GM19240 (cell line): ENCODE measurements at regions not wholly inside any gene's neighbourhood (a gene's known extent, or its start where the extent isn't known, plus 50 kb on each side); places are given as distances from the start of the nearest gene placed in this dataset.

Experiments used
- DNase-seq: peaks from one replicate; pipeline ENCODE4 v3.0.0; 2011; ENCODE audit warnings: low spot score; ENCODE audit not compliant: insufficient read length

DNA sequence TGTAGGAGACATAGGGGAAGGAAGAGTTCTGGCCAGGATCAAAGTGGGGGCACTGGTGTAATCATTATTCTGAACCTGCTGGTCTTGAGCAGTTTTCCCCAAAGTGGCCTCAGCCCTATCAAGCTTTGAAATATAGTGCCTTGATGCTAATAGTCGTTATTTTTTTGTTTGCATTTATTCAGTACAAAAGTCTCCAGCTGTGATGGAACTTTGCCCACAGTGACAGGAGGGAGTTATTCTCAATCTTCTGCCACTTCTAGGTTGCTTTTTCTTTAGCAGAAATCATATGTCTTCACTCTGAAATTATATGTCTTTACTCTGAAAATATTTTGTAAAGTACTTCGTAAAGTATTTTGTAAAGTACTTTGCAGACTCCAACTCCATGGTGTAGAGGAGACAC, 93.1 kb downstream of the FAT3 start:
- DNase-seq: no peak

DNA sequence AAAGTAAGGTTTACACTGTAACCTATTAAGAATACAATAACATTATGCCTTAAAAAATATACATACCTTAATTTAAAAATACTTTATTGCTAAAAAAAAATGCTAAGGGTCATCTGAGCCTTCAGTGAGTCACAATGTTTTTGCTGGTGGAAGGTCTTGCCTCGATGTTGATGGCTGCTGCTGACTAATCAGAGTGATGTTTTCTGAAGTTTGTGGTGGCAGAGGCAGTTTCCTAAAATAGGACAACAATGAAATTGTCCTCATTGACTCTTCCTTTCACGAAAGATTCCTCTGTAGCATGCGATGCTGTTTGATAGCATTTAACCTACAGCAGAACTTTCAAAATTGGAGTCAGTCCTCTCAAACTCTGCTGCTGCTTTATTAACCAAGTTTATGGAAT, 97.6 kb downstream of the FAT3 start:
- no peak for DNase-seq

DNA sequence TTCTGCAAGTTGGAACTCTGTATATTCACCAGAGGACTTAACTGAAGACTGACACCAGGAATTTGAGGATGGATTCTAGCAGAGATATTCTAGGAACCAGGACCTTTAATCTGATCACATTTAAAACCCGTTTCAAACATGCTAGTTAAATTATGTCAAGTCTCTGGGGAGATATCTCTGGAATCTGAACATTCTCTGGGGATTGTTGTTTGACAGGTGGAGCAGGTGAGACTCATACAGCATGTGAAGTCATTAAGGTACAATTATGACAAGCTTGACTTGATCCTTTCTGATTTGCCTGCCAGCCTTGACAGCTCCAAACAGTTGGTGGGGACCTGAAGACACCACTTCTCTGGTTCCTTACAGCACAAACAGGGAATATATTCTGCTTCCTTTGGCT, 100.3 kb downstream of the FAT3 start:
- no peak for DNase-seq

DNA sequence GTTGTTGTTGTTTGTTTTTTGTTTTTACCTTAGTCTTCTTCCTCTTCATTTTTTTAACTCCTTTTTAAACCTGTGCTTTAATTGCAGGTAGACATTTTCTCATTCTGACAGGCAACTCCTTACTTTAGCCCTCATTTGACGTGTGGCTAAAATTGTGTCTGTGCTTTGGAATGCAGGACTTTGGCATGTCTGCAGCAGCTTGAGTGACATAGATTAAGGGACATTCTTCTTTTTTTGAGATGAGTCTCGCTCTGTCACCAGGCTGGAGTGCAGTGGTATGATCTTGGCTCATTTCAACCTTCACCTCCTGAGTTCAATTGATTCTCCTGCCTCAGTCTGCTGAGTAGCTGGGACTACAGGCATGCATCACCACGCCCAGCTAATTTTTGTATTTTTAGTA, 100.8 kb downstream of the FAT3 start:
- no peak for DNase-seq

DNA sequence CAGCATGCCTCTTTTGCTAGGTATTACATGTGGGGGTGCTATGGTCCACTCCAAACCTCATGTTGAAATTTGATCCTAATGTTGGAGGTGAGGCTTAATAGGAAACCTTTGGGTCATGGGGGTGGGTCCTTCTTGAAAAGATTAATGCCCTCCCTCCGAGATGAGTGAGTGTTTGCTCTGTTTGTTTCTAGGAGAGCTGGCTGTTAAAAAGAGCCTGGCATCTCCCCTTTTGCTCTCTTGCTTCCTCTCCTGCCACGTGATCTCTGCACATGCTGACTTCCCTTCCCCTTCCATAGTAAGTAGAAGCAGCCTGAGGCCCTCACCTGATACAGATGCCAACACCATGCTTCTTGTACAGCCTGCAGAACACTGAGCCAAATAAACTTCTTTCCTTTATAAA, 104.5 kb downstream of the FAT3 start:
- no peak for DNase-seq

DNA sequence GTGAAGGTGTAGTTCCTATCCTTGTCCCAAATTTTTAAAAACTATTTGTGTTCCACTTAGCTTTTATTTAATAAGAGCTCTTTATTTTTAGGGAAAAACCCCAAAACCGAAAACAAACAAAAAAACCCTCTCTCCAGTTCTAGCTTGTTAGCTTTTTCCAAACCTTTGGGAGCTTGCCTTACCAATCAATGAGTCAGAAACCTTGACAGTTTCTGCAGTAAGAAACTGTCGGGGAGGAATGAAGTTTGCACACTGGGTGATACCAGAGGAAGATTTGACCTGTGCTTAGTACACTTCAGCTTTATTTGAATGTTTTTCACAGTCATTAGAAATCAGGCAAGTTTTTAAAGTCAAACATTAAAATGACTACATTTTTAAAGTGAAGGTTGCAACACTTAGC, 105.0 kb downstream of the FAT3 start:
- no peak for DNase-seq

DNA sequence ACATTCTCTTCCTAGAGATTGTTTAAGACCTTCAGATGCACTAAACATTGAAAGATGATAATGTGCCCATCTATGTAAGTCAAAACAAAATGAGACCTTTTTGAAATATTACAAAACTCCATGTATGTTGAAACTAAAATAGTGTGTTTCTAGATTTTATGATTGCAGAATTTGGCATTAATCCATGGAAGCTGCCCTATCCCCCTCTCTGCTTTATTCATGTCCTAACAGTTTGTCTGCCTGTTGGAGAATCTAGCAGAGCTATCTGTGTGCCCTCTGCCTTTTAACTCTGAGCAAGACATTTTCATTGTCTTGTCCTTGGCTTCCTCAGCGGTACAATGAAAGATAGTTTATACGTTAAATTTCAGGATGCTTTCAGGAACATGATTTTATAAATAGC, 105.5 kb downstream of the FAT3 start:
- DNase-seq: no peak

DNA sequence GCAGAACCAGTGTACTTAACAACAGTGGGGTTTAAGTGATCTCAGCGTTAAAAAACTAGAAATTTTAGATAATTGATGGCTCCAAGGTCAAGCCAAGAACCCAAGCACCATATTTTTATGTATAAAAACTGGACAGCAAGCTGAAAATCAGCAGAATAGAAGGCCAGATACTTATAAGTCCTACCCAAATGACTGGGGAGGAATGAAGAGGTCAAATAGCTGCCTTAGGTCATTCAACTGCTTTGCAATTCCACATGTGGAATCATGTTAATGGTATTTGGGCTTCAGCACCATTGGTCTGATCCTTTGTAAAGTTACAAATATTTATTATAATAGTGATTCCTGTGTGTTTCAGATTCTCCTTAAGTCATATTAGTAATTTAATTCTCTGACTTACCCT, 108.4 kb downstream of the FAT3 start:
- DNase-seq: no peak

DNA sequence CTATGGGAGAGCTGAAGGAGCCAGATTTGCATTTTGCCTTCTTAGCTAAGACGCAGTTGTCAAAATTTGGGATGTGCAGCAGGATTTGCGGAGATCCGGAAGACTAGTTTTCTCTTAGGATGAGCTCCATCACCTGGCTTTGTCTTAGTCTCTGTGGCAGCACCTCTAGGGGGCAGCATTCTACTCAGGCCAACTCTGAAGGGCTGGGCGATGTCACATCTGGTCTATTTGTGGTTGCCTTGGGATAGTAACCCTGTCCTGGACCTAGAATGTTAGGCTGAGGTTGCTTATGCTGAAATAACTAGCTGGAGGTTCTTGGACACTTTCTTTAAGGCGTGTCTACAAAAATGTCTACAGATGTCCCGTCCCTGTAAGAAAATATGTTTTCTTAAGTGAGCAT, 116.2 kb downstream of the FAT3 start:
- DNase-seq: no peak

DNA sequence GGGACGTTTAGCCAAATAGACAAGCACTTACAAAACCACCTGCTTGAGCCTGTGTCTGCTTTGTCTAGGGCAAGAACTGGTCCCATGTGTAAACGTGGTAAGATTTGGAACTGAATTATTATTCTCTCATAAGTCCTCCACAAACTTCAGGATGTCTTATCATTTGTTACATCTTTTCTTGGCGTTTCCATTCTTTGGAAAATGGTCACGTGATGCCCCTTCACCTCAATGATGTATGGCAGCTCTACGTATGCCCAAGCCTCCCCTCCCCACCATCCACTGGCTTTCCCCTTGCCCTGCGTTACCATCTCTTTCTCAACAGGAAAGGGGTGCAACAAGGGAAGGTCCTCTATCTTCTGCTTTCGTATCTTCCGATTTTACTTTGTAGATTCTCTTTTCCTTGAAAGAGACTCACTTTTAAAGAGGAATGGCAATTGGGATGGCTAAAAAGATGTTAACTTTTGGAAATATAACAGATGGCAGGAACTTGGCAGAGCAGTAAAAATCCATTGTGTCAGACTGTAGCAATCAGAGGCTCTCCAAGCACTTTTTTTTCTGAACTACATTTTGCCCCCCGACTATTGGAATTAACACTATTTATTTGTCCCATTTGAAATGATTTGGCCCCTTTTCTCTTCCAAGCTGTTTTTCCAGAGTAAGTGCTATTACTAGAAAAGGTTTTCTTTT, 117.6 kb downstream of the FAT3 start:
- DNase-seq: no peak

DNA sequence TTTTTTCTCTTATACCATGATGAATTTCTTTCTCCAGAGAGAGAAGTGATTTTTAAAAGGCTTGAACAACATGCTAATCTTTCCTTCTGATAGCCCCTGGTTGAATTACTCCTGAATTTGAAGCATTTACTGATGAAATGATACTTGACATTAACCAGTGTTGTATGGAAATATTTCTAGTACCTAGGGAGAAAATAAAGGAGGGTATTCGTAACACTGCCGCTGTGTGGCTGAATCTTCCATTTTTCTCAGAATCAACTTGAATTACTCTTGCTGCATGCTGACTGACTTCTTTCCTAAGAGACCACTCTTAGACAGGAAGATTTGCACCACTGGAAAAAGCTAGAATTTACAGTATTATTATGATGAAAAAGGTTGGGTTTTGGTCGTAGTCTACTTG, 118.3 kb downstream of the FAT3 start:
- no peak for DNase-seq

DNA sequence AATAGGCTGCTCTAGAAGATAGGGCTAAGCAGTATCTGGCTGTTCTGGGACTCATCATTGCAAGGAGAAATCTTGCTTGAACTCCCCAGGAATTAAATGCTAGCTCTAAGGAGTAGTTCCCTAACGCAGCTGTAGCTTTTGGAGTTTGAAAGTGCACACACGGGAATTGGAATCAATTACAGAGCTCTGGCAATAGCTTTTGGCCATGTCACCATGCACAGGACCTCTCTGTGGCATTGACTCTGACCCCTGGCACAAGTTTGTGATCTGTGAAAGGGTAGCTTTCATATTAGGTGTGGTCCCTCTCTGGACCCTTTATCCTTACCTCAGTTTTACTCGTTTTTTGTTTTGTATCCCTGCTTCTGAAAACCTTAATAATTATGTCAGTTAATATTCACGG, 121.6 kb downstream of the FAT3 start:
- no peak for DNase-seq

DNA sequence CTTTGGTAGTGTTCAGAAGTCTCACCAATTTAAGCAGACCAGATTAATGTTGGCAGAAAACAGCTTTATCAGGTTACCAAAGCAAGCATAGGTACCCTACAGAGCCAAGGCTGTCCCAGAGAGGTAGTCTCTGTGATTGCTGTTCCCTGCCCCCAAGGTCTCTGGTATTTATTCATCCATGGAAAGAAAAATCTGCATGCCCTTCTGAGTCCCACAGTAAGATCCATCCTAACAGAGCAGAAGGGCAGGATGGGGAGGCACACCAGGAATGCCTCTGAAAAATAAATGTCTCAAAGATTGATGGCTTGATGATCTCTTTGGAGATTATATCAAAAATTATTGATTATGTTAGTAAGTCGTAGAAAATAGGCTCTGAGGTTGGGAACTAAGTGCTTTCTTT, 122.8 kb downstream of the FAT3 start:
- no peak for DNase-seq

DNA sequence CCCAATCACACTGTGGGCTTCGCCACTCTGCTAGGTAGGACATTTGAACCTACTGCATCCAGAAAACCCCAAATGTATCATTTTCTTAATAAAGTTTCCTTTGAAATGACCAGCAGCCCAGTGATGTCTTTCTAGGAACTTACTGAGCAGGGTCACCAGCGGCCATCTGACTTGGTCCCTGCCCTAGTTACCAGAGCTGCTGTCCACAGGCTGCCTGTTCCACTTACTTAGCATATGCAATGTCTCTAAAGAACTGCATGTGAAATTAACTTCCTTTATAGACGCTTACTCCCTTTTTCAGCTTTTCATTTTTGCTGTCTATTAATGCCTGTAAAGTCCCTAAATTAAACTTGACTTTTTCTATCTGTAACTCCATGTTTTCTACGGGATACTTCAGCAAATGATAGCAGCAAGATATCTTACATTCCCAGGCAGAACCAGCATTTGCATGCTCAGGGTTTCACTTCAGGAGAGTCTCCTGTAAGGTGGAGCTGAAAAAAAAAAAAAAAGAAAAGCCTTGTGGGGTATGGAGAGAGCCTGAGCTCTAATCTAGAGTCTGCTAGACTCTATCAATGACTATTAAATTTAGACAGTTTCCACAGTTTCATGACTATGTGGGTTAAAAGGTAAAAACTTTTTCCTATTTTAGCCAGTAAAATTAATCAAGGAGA, 125.0 kb downstream of the FAT3 start:
- DNase-seq: no peak

DNA sequence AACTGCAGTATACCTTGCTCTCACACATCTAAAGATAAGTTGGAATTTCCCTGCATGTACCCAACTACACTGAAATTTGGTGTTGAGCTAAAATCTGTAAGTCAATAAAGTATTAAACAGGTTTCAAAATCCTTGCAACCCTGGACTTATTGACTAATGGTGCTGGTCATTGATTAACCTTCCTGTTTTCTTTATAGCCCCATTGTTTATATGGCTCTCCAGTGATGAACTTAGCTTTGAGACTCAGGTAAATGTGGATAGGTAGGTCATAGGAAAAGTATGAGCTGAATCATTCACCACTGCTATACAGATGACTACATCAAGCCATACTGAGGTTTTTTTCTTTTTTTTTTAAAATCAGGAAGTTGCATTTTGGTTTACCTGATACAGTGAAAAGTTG, 132.7 kb downstream of the FAT3 start:
- no peak for DNase-seq

DNA sequence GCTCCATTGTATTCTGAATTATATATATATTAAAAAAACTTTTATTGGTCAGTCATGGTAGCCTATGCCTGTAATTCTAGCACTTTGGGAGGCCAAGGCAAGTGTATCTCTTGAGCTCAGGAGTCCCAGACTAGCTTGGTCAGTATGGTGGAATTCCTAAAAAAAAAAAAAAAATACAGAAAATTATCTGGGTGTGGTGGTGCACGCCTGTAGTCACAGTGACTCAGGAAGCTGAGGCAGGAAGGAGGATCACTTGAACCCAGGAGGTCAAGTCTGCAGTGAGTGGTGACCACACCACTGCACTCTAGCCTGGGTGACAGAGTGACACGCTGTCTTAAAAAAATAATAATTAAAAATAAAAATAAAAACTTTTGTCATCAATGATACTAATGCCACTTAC, 133.2 kb downstream of the FAT3 start:
- DNase-seq: no peak

DNA sequence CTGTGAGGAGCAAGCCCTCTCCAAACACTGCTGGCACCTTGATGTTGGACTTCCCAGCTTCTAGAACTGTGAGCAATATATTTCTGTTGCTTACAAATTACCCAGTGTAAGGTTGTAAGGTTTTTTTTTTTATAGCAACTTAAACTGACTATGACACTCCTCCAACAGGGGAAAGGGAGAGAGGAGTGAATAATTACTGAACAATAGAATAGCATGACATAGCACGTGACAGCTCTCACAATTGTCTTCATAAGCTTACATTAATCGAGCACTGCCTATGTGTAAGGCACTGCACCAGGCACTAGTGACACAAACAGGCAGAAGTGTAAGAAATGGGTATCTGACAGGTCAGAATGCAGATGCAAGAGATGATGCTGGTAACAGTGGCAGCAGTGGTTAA, 136.9 kb downstream of the FAT3 start:
- DNase-seq: no peak

DNA sequence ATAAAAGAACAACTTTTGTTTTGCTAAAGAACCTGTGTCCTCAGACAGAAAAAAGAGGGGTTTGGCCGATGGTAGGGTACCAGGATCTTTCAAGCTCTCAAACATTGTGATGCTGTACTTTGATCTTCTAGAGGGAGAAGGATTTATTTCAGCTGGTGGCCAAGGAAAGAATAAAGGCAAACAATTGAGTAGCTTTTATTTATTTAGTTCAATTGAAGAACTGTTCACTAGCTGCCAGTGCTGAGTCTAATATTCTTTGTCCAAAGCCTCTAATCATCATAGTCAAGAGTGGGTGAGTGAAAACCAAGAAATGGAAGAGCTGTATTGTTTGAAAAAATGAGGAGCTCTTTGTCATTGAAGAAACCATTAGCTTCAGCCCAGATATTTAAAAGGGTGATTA, 138.4 kb downstream of the FAT3 start:
- DNase-seq: no peak

DNA sequence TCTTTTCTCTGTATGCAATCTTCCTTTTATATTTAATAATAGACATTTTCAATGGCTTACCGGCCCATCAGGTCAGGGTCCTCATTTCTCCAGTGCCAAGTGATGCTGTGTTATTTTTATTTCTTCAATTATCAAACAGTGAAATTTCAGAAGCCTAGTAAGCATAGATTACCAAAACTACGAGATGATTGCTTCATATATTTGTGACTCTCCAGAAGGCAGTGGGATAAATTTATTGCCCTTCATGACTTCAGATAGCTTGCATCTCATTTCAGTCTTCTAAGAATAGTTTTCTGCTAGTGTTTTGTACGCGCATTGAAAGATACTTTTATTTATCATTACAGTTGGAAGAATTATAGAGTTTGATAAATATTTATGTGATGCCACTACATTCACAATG, 139.6 kb downstream of the FAT3 start:
- no peak for DNase-seq

DNA sequence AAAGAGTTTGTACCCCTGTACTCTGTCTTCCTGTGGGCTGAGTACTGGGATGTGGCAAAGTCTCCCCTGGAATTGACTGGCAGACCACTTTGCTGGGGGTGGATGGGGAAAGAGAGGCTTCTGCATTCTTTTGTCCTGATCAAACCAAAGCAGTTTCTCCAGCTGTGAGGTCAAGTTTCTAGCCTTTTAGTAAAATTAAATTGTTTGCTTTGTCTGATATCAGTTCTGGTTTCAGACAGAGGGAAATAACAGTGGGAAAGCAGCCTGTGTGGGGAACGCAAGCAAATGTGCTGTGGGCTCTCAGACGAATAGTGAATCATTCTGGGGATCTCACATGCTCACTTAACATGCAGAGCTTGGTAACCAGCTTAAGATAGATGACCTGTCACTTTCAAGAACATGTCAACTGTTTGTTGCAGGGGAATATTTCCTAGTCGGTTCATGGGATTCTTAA, 151.6 kb downstream of the FAT3 start:
- no peak for DNase-seq

DNA sequence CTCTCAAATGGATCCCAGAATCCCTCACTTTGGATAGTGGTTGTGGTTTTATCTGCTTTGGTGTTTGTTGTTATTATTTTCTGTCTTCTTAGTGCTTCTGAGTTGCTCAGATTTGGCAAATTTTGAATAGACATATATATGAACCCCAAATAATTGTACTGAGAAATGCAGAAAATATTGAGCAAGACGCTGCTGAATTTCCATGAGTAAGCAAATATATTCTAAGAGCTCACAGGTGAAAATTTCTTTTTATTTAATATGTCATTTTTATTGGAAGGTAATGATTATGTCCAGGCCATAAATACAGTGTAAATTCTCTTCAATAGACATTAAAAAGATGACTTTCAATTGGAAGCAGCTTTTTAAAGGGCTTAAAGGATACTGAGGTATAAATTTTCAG, 152.1 kb downstream of the FAT3 start:
- DNase-seq: no peak

DNA sequence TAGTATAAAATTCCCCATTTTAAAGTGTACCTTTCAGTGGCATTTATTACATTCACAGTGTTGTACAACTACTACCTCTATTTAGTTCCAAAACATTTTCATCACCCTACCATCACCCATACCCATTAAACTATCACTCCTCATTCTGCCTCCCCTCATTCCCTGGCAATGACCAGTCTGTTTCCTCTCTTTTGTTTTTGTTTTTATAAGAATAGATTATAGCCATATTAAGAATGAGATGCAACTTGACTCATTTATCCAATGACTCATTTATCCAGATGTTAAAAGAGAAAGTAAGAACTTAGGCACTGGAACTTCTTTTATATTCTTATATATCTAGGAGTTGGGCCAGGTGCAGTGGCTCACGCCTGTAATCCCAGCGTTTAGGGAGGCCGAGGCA, 156.3 kb downstream of the FAT3 start:
- no peak for DNase-seq

DNA sequence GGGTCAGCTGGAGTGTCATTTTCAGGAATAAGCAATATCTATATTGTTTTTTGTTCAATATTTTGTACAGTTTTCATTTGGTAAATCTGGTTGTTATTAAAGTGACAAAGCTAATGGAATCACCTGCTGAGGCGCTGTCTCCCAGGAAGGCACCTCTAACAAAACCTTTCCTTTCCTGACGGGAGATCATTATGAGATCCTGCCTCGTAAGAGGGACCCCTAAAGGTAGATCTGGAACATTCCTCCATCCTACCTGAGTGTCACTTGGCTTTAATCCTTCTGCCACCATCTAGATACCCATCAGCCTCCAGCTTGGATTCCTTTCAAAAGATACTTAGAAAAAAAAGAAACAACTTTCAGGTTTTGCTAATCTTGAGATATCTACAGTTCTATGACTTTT, 157.7 kb downstream of the FAT3 start:
- no peak for DNase-seq

DNA sequence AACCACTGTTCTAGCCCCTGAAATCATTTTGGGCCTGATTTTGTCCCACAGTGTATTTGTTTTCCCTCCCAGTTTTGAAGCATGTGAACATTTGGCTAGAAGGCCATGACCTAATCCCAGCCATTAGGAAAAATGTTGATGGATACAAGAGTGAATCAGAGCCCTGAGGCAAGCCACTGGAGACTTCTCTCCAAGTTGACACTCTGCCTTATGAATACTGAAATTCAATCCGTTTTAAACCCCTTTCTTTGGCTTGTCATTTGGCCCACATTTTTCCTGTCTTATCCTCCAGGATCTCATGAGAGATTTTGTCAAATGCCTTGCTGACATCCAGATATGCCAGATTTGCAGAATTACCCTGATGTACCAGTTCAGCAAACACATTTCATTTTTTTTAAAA, 158.8 kb downstream of the FAT3 start:
- DNase-seq: no peak
